ENCODE measurements at regions not wholly inside any gene's neighbourhood (a gene's known extent, or its start where the extent isn't known, plus 50 kb on each side); places are given as distances from the start of the nearest gene placed in this dataset.

DNA sequence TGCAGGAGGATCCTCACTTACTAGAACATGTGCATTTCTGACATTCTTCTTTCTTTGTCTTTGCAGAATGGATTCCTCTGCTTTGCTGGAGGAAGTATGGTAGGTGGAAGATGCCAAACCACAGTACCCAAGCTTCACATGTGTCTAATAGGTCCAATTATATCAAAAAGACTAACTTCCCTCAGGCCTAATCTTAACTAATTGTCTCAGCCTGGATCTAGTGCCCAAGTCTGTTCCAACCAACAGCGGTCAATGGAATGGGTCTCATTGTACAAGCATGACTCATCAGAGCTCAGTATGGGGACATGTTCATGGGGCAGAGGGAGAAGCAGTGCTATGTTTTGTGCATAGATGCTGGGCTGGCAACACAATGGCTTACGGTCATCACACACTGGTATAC is 81.6 kb upstream of the CSNK1A1L start:
- H3K4me1 Mint-ChIP-seq (ENCODE audit: low read depth): no peaks in the 10 kb centered on the region
- H3K9me3 Mint-ChIP-seq (ENCODE audit: low read depth): peaks cover 10% of the 10 kb centered on the region
- no peaks in the 10 kb centered on the region for H3K36me3 Mint-ChIP-seq (ENCODE audit: insufficient read depth)
- DNase-seq (ENCODE audit: low spot score, unreplicated experiment): no peak
- no peak overlapping the region for H3K27ac Mint-ChIP-seq
- H3K4me3 Mint-ChIP-seq (ENCODE audit: low read depth): no peak overlapping the region
- no peaks in the 10 kb centered on the region for H3K27me3 Mint-ChIP-seq
- TF ChIP-seq, protein P1, sequence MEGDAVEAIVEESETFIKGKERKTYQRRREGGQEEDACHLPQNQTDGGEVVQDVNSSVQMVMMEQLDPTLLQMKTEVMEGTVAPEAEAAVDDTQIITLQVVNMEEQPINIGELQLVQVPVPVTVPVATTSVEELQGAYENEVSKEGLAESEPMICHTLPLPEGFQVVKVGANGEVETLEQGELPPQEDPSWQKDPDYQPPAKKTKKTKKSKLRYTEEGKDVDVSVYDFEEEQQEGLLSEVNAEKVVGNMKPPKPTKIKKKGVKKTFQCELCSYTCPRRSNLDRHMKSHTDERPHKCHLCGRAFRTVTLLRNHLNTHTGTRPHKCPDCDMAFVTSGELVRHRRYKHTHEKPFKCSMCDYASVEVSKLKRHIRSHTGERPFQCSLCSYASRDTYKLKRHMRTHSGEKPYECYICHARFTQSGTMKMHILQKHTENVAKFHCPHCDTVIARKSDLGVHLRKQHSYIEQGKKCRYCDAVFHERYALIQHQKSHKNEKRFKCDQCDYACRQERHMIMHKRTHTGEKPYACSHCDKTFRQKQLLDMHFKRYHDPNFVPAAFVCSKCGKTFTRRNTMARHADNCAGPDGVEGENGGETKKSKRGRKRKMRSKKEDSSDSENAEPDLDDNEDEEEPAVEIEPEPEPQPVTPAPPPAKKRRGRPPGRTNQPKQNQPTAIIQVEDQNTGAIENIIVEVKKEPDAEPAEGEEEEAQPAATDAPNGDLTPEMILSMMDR (IDR thresholded peaks at IDR 0.05; ENCODE audit: unreplicated experiment): no peak

DNA sequence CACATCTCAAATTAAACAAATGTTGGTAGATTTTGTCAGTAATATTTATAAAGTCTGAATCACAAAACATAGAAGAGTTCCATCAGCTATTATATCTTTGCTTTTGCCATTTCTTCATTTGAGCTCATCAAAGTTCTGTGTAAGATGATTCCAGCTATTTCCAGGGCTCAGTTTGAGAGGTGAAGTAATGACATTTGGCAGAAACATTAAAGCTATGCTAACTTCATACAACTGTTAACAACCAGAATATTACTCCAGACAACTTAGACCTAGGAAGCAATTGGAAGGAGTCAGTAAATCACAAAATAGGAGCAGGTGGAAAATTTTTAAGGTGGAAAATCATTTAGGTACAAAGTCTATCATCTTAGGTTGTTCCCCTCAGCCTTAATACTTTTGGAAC is 76.2 kb upstream of the CSNK1A1L start:
- TF ChIP-seq, protein P1 (IDR thresholded peaks at IDR 0.05; ENCODE audit: unreplicated experiment): no peak
- no peaks in the 10 kb centered on the region for H3K36me3 Mint-ChIP-seq (ENCODE audit: insufficient read depth)
- H3K4me1 Mint-ChIP-seq (ENCODE audit: low read depth): no peaks in the 10 kb centered on the region
- no peak overlapping the region for H3K27ac Mint-ChIP-seq
- H3K4me3 Mint-ChIP-seq (ENCODE audit: low read depth): no peak overlapping the region
- H3K27me3 Mint-ChIP-seq: no peaks in the 10 kb centered on the region
- no peak for DNase-seq (ENCODE audit: low spot score, unreplicated experiment)
- H3K9me3 Mint-ChIP-seq (ENCODE audit: low read depth): peaks cover 6% of the 10 kb centered on the region

DNA sequence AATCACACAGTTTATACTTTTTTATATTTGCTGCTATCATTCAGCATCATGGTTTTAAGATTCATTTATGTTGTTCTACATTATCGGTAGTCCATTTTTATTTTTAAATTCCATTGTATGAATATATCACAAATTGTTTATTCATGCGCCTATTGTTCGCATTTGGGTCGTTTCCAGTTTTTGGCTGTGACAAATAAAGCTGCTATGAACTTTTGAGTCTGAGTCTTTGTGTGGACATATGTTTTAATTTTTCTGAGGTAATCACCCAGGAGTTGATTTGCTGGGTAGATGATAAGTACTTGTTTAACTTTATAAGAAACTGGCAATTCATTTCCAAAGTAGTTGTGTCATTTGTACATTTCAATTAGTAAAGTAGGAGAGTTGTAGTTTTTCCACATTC is 74.2 kb upstream of the CSNK1A1L start:
- H3K27ac Mint-ChIP-seq: no peak overlapping the region

DNA sequence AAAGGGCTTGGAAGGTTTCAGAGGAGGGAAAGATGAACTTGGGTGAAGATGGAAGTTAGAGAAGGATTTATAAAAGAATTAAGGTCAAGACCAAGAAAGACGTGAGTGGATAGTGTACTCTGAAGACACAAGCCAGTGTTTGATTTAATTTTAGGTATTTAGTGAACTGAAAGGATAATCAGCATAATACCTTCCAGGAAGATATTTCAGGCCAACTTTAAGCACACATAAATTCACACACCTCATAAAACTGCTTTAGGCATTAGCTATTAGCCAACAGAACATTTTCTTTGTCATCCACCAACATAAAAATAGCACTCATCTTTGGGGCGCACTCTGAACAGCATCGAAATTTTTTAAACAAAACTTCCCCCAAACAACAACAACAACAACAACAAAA is 71.7 kb upstream of the CSNK1A1L start:
- Mint-ChIP-seq H3K4me1 (ENCODE audit: low read depth) (no peaks in the 10 kb centered on the region), H3K9me3 (ENCODE audit: low read depth) (no peaks in the 10 kb centered on the region), H3K36me3 (ENCODE audit: insufficient read depth) (no peaks in the 10 kb centered on the region), H3K27me3 (no peaks in the 10 kb centered on the region), H3K4me3 (ENCODE audit: low read depth) (no peak overlapping the region), H3K27ac (no peak overlapping the region)
- TF ChIP-seq, protein P1 (IDR thresholded peaks at IDR 0.05; ENCODE audit: unreplicated experiment): no peak
- no peak for DNase-seq (ENCODE audit: low spot score, unreplicated experiment)

More for the DNA sequence above, 74.2 kb upstream of the CSNK1A1L start:
- TF ChIP-seq, protein P1 (IDR thresholded peaks at IDR 0.05; ENCODE audit: unreplicated experiment): no peak
- Mint-ChIP-seq H3K4me1 (ENCODE audit: low read depth) (no peaks in the 10 kb centered on the region), H3K36me3 (ENCODE audit: insufficient read depth) (no peaks in the 10 kb centered on the region), H3K4me3 (ENCODE audit: low read depth) (no peak overlapping the region), H3K27me3 (no peaks in the 10 kb centered on the region), H3K9me3 (ENCODE audit: low read depth) (peaks cover 6% of the 10 kb centered on the region)
- DNase-seq (ENCODE audit: low spot score, unreplicated experiment): no peak

DNA sequence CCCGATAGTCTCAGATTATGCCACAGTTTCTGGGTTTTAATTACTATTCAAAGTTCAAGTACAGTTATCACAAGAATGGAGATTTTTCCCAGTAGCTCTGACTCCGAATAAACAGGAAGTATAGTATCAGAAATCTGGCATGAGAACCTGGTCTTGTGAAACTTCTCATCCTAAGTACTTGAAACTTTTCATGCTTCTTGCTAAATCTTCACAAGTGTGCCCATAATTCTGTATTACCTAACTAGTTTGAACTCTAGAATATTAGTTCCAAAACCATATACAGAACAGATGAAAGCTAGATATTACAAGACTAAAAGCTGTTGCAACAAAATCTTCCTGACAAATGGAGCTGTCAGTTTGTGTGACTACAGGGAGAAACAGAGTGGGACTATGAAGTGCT is 70.5 kb upstream of the CSNK1A1L start:
- no peaks in the 10 kb centered on the region for H3K27me3 Mint-ChIP-seq
- H3K27ac Mint-ChIP-seq: no peak overlapping the region
- H3K4me3 Mint-ChIP-seq (ENCODE audit: low read depth): no peak overlapping the region
- DNase-seq (ENCODE audit: low spot score, unreplicated experiment): no peak
- no peaks in the 10 kb centered on the region for H3K4me1 Mint-ChIP-seq (ENCODE audit: low read depth)
- TF ChIP-seq, protein P1 (IDR thresholded peaks at IDR 0.05; ENCODE audit: unreplicated experiment): no peak
- no peaks in the 10 kb centered on the region for H3K9me3 Mint-ChIP-seq (ENCODE audit: low read depth)
- H3K36me3 Mint-ChIP-seq (ENCODE audit: insufficient read depth): no peaks in the 10 kb centered on the region
